Endothelial cell of umbilical vein (primary cell): ENCODE measurements at regions not wholly inside any gene's neighbourhood (a gene's known extent, or its start where the extent isn't known, plus 50 kb on each side); places are given as distances from the start of the nearest gene placed in this dataset.

Source experiments
- EZH2 ChIP-seq: IDR thresholded peaks from 2 replicates; pipeline ENCODE4 v1.6.1; 2012; ENCODE audit warnings: borderline replicate concordance, low read depth, mild to moderate bottlenecking, moderate library complexity, low read length, inconsistent platforms; ENCODE audit not compliant: severe bottlenecking
- JUN ChIP-seq: IDR thresholded peaks from 2 replicates; pipeline ENCODE4 v1.6.1; 2011; ENCODE audit warnings: borderline replicate concordance, low read depth; ENCODE audit not compliant: insufficient read length, insufficient read depth
- POLR2A ChIP-seq: IDR thresholded peaks from 2 replicates; pipeline ENCODE4 v1.6.1; 2012; ENCODE audit warnings: low read depth, mild to moderate bottlenecking, control low read depth, low read length
- TF ChIP-seq, protein P1 (sequence below), 2 donors: IDR thresholded peaks; 1 replicate in 1 of 2; 2 replicates in 1 of 2; pipeline ENCODE4 v1.5.1; 2011; ENCODE audit warnings: low read length in 2 of 2, mild to moderate bottlenecking in 2 of 2, moderate library complexity in 2 of 2, control low read depth in 1 of 2, inconsistent platforms in 1 of 2, low read depth in 1 of 2; ENCODE audit not compliant: insufficient read depth in 1 of 2; ENCODE audit errors: extremely low read depth in 1 of 2

- TF ChIP-seq, protein P1, sequence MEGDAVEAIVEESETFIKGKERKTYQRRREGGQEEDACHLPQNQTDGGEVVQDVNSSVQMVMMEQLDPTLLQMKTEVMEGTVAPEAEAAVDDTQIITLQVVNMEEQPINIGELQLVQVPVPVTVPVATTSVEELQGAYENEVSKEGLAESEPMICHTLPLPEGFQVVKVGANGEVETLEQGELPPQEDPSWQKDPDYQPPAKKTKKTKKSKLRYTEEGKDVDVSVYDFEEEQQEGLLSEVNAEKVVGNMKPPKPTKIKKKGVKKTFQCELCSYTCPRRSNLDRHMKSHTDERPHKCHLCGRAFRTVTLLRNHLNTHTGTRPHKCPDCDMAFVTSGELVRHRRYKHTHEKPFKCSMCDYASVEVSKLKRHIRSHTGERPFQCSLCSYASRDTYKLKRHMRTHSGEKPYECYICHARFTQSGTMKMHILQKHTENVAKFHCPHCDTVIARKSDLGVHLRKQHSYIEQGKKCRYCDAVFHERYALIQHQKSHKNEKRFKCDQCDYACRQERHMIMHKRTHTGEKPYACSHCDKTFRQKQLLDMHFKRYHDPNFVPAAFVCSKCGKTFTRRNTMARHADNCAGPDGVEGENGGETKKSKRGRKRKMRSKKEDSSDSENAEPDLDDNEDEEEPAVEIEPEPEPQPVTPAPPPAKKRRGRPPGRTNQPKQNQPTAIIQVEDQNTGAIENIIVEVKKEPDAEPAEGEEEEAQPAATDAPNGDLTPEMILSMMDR (IDR thresholded peaks at IDR 0.05; ENCODE audit: extremely low read depth in 1 of 2, insufficient read depth in 1 of 2, low read depth in 1 of 2, low read length in 2 of 2): no peak
- no peak for TF ChIP-seq JUN
- TF ChIP-seq EZH2: no peak
- TF ChIP-seq POLR2A: no peak
These were observed 173.4 kb downstream of the TMEM200C start for GRCh38 chr18:5721924-5722323.
